LHCN-M2 (cell line): ENCODE measurements at regions not wholly inside any gene's neighbourhood (a gene's known extent, or its start where the extent isn't known, plus 50 kb on each side); places are given as distances from the start of the nearest gene placed in this dataset.
"Not testable (repeated sequence)": the region's sequence is repeated elsewhere in the genome, so short reads cannot be mapped to it uniquely, and the experiment has no call there.

Source experiments
- DNase-seq: peaks from one replicate; pipeline ENCODE4 v3.0.0-alpha.2; 2012; ENCODE audit warnings: low read depth

- DNase-seq, result no peak
Measured at GRCh38 chr3:11713171-11713570, 69.5 kb upstream of the VGLL4 start.

GRCh38 chr3:11712646-11713045, 68.9 kb upstream of the VGLL4 start:
- no peak for DNase-seq

GRCh38 chr3:11711876-11712275, 68.2 kb upstream of the VGLL4 start:
- DNase-seq, result no peak

- no peak for DNase-seq
Measured at GRCh38 chr3:11709782-11710181, 66.1 kb upstream of the VGLL4 start.

GRCh38 chr3:11707084-11707483, 63.4 kb upstream of the VGLL4 start:
- DNase-seq, result not testable (repeated sequence)

GRCh38 chr3:11706604-11707003, 62.9 kb upstream of the VGLL4 start:
- DNase-seq, result no peak

GRCh38 chr3:11705049-11705448, 61.3 kb upstream of the VGLL4 start:
- DNase-seq, result no peak

- DNase-seq, result no peak
Measured at GRCh38 chr3:11703146-11703545, 59.4 kb upstream of the VGLL4 start.

GRCh38 chr3:11699083-11699427, 55.3 kb upstream of the VGLL4 start:
- no peak for DNase-seq

- DNase-seq, result no peak
Measured at GRCh38 chr3:11698326-11699082, 54.8 kb upstream of the VGLL4 start.

- no peak for DNase-seq
Measured at GRCh38 chr3:11697701-11698100, 54.0 kb upstream of the VGLL4 start.

GRCh38 chr3:11696054-11696453, 52.3 kb upstream of the VGLL4 start:
- DNase-seq, result no peak
